ENCODE measurements at regions not wholly inside any gene's neighbourhood (a gene's known extent, or its start where the extent isn't known, plus 50 kb on each side); places are given as distances from the start of the nearest gene placed in this dataset.

GRCh38 chr2:62296034-62296831 lies 100.3 kb downstream of the B3GNT2 start:
- H3K36me3 ChIP-seq (ENCODE audit: control insufficient read depth, insufficient read depth, low read length): no peaks in the 10 kb centered on the region
- H3K9me3 ChIP-seq (replicated peaks; ENCODE audit: control insufficient read depth, low read depth, low read length): no peaks in the 10 kb centered on the region
- DNase-seq: no peak
- H3K27ac ChIP-seq (ENCODE audit: low read length): no peak overlapping the region
- H3K27me3 ChIP-seq (ENCODE audit: control insufficient read depth, insufficient read depth, low read length): no peaks in the 10 kb centered on the region
- WGBS (ENCODE audit: insufficient coverage): 83% methylated on average over 11 of the region's 19 CpGs
- peaks cover 23% of the 10 kb centered on the region for H3K4me1 ChIP-seq (ENCODE audit: control insufficient read depth, insufficient read depth, low read length)
- no peak overlapping the region for H3K4me3 ChIP-seq (ENCODE audit: low read length)

GRCh38 chr2:62293490-62294271 lies 97.8 kb downstream of the B3GNT2 start:
- WGBS (ENCODE audit: insufficient coverage): 23% methylated on average over 17 of the region's 18 CpGs
- Histone ChIP-seq H3K36me3 (ENCODE audit: control insufficient read depth, insufficient read depth, low read length) (no peaks in the 10 kb centered on the region), H3K27me3 (ENCODE audit: control insufficient read depth, insufficient read depth, low read length) (no peaks in the 10 kb centered on the region)

DNA sequence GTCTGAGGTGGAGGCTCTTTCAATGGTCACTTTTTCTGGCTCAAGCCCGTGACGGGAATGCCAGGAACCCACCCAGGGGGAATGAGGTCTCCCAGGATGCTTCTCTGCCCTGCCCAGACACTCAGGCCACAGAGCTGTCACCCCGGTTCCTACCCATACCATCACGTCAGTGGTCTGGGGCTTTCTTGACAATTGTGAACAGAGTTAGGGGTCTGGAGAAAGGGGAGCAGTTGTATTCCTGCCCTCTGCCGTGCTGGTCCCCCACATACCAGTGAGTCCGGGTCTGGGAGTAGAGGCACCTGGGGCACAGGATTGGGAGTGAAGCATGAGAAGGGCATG lies 97.2 kb downstream of the B3GNT2 start:
- H3K4me3 ChIP-seq (ENCODE audit: low read length): no peak overlapping the region
- 61% methylated on average over 3 of the region's 6 CpGs for WGBS (ENCODE audit: insufficient coverage)
- no peaks in the 10 kb centered on the region for H3K27me3 ChIP-seq (ENCODE audit: control insufficient read depth, insufficient read depth, low read length)
- peaks cover 35% of the 10 kb centered on the region for H3K4me1 ChIP-seq (ENCODE audit: control insufficient read depth, insufficient read depth, low read length)
- DNase-seq: no peak
- H3K27ac ChIP-seq (ENCODE audit: low read length): no peak overlapping the region
- no peaks in the 10 kb centered on the region for H3K36me3 ChIP-seq (ENCODE audit: control insufficient read depth, insufficient read depth, low read length)
- H3K9me3 ChIP-seq (replicated peaks; ENCODE audit: control insufficient read depth, low read depth, low read length): no peaks in the 10 kb centered on the region

More at GRCh38 chr2:62293490-62294271, 97.8 kb downstream of the B3GNT2 start:
- Histone ChIP-seq H3K4me1 (ENCODE audit: control insufficient read depth, insufficient read depth, low read length) (peaks cover 30% of the 10 kb centered on the region), H3K27ac (ENCODE audit: low read length) (peak overlapping the region; percentile 63), H3K9me3 (replicated peaks; ENCODE audit: control insufficient read depth, low read depth, low read length) (no peaks in the 10 kb centered on the region), H3K4me3 (ENCODE audit: low read length) (no peak overlapping the region)
- DNase-seq: peak; percentile 49

- 45% methylated on average over 1 of the region's 4 CpGs for WGBS (ENCODE audit: insufficient coverage)
- Histone ChIP-seq H3K36me3 (ENCODE audit: control insufficient read depth, insufficient read depth, low read length) (no peaks in the 10 kb centered on the region), H3K27ac (ENCODE audit: low read length) (no peak overlapping the region), H3K27me3 (ENCODE audit: control insufficient read depth, insufficient read depth, low read length) (no peaks in the 10 kb centered on the region), H3K4me3 (ENCODE audit: low read length) (no peak overlapping the region), H3K9me3 (replicated peaks; ENCODE audit: control insufficient read depth, low read depth, low read length) (no peaks in the 10 kb centered on the region), H3K4me1 (ENCODE audit: control insufficient read depth, insufficient read depth, low read length) (peaks cover 42% of the 10 kb centered on the region)
- DNase-seq: peak; percentile 60
Observed at GRCh38 chr2:62292190-62292589, 96.3 kb downstream of the B3GNT2 start.

GRCh38 chr2:62291517-62292137 lies 95.7 kb downstream of the B3GNT2 start:
- Histone ChIP-seq H3K4me1 (ENCODE audit: control insufficient read depth, insufficient read depth, low read length) (peaks cover 42% of the 10 kb centered on the region), H3K9me3 (replicated peaks; ENCODE audit: control insufficient read depth, low read depth, low read length) (no peaks in the 10 kb centered on the region), H3K4me3 (ENCODE audit: low read length) (no peak overlapping the region), H3K27me3 (ENCODE audit: control insufficient read depth, insufficient read depth, low read length) (no peaks in the 10 kb centered on the region), H3K36me3 (ENCODE audit: control insufficient read depth, insufficient read depth, low read length) (no peaks in the 10 kb centered on the region), H3K27ac (ENCODE audit: low read length) (no peak overlapping the region)
- 97% methylated on average over 5 of the region's 7 CpGs for WGBS (ENCODE audit: insufficient coverage)
- DNase-seq: no peak

DNA sequence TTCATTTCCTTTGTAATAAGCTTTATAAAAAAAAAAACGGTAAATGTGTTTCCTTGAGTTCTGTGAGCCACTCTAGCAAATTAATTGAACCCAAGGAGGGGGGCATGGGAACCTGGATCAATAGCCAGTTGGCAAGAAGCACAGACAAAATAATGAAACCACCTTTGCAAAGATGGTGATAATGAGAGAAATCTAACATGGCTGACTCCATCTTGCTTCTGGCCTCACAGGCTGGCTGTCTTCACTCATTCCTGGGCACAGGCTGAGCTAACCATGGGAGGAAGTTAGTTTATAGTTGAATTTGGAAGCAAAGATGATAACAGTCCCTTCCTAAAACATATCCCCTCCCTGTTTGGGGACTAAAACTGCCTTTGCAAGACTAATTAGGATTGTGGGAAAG lies 95.1 kb downstream of the B3GNT2 start:
- peaks cover 42% of the 10 kb centered on the region for H3K4me1 ChIP-seq (ENCODE audit: control insufficient read depth, insufficient read depth, low read length)
- no peaks in the 10 kb centered on the region for H3K27me3 ChIP-seq (ENCODE audit: control insufficient read depth, insufficient read depth, low read length)
- DNase-seq: no peak
- WGBS (ENCODE audit: insufficient coverage): no CpG with 5 or more reads among the region's 1 CpG
- H3K4me3 ChIP-seq (ENCODE audit: low read length): no peak overlapping the region
- H3K9me3 ChIP-seq (replicated peaks; ENCODE audit: control insufficient read depth, low read depth, low read length): no peaks in the 10 kb centered on the region
- H3K27ac ChIP-seq (ENCODE audit: low read length): no peak overlapping the region
- no peaks in the 10 kb centered on the region for H3K36me3 ChIP-seq (ENCODE audit: control insufficient read depth, insufficient read depth, low read length)

GRCh38 chr2:62287899-62288880 lies 92.3 kb downstream of the B3GNT2 start:
- DNase-seq: peak; percentile 91
- Histone ChIP-seq H3K4me3 (ENCODE audit: low read length) (no peak overlapping the region), H3K27ac (ENCODE audit: low read length) (peak overlapping the region; percentile 76), H3K4me1 (ENCODE audit: control insufficient read depth, insufficient read depth, low read length) (peaks cover 32% of the 10 kb centered on the region), H3K27me3 (ENCODE audit: control insufficient read depth, insufficient read depth, low read length) (no peaks in the 10 kb centered on the region), H3K36me3 (ENCODE audit: control insufficient read depth, insufficient read depth, low read length) (no peaks in the 10 kb centered on the region), H3K9me3 (replicated peaks; ENCODE audit: control insufficient read depth, low read depth, low read length) (peaks cover 7% of the 10 kb centered on the region)
- 35% methylated on average over 7 of the region's 8 CpGs for WGBS (ENCODE audit: insufficient coverage)

DNA sequence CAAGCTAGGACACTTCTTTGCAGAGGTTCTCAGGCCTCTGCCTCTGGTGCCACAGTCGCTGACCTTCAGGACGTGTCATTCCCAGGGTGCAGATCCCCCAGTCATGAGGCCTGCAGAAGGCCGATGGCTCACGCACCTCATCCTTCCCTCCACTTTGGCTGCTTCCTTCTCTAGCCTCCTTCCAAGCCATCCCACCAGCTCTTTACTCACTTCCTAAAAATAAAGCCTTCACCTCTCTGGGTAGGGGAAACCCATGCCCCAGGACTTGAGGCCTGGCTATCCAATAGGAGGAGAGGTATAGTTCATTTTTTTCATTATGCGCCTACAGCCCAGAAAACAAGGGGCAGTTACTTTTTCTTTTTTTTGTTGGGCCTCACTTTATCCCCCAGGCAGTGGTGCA lies 91.4 kb downstream of the B3GNT2 start:
- 98% methylated on average over 5 of the region's 5 CpGs for WGBS (ENCODE audit: insufficient coverage)
- peaks cover 25% of the 10 kb centered on the region for H3K4me1 ChIP-seq (ENCODE audit: control insufficient read depth, insufficient read depth, low read length)

DNA sequence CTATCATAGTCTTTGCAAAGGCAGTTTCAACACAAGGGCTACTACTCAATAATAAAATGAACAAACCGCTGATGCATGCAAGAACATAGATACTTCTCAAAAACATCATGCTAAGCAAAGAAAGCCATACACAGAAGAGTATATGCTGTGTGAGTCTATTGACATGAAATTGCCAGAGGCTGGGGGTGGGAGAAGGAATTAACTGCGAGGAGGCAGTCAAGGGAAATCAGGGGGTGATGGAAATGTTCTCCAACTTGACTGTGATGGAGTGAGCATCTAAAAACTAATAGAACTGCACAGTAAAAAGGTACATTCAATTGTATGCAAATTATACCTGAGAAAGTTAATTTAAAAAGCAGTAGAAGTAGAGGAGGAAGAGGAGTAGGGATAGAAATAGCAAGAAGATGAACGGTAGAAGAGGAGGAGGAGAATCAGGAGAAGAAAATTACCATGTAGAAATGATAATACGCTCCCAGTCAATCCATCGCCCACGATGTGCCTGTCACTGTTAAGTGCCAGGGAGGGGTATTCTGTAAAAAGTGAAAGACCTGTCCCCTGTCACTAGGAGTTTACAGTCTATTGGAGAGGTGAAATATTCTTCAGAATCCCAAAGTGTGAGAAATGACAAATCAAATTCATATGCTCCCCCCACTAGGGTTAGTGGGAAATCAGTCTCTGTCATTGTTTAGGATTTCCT lies 90.3 kb downstream of the B3GNT2 start:
- no peak for DNase-seq
- Histone ChIP-seq H3K4me3 (ENCODE audit: low read length) (no peak overlapping the region), H3K9me3 (replicated peaks; ENCODE audit: control insufficient read depth, low read depth, low read length) (peaks cover 7% of the 10 kb centered on the region), H3K27me3 (ENCODE audit: control insufficient read depth, insufficient read depth, low read length) (no peaks in the 10 kb centered on the region), H3K27ac (ENCODE audit: low read length) (no peak overlapping the region), H3K36me3 (ENCODE audit: control insufficient read depth, insufficient read depth, low read length) (no peaks in the 10 kb centered on the region), H3K4me1 (ENCODE audit: control insufficient read depth, insufficient read depth, low read length) (peaks cover 19% of the 10 kb centered on the region)
- WGBS (ENCODE audit: insufficient coverage): 82% methylated on average over 4 of the region's 6 CpGs

More for the DNA sequence above, 91.4 kb downstream of the B3GNT2 start:
- Histone ChIP-seq H3K27me3 (ENCODE audit: control insufficient read depth, insufficient read depth, low read length) (no peaks in the 10 kb centered on the region), H3K4me3 (ENCODE audit: low read length) (no peak overlapping the region), H3K9me3 (replicated peaks; ENCODE audit: control insufficient read depth, low read depth, low read length) (peaks cover 7% of the 10 kb centered on the region), H3K27ac (ENCODE audit: low read length) (no peak overlapping the region), H3K36me3 (ENCODE audit: control insufficient read depth, insufficient read depth, low read length) (no peaks in the 10 kb centered on the region)
- DNase-seq: no peak

All from muscle of leg (tissue), 3 donors.